Chondrocyte (in vitro differentiated cells): ENCODE measurements at regions not wholly inside any gene's neighbourhood (a gene's known extent, or its start where the extent isn't known, plus 50 kb on each side); places are given as distances from the start of the nearest gene placed in this dataset.

Experiments
- DNase-seq: peaks from one replicate; pipeline ENCODE4 v3.0.0; 2021; ENCODE audit warnings: mixed read lengths, low spot score
- H3K27ac Mint-ChIP-seq: one replicate; pipeline ENCODE4 v1.8.0; 2021; ENCODE audit warnings: mild to moderate bottlenecking, moderate library complexity, mixed read lengths; ENCODE audit not compliant: unreplicated experiment
- H3K27me3 Mint-ChIP-seq: 2 replicates; pipeline ENCODE4 v1.8.0; 2021; ENCODE audit warnings: low read depth, mixed read lengths
- H3K36me3 Mint-ChIP-seq: 2 replicates; pipeline ENCODE4 v1.8.0; 2021; ENCODE audit warnings: low read depth, mixed read lengths
- H3K4me1 Mint-ChIP-seq: 2 replicates; pipeline ENCODE4 v1.8.0; 2021; ENCODE audit warnings: low read depth, mild to moderate bottlenecking, mixed read lengths
- H3K4me3 Mint-ChIP-seq: one replicate; pipeline ENCODE4 v1.8.0; 2021; ENCODE audit warnings: mild to moderate bottlenecking, moderate library complexity, mixed read lengths; ENCODE audit not compliant: unreplicated experiment
- H3K9me3 Mint-ChIP-seq: 2 replicates; pipeline ENCODE4 v1.8.0; 2021; ENCODE audit warnings: low read depth, mixed read lengths
- CTCF ChIP-seq: fragments of 200-600 bp; sonication (generic); IDR thresholded peaks from 2 replicates; pipeline ENCODE4 v1.5.0; 2021; ENCODE audit warnings: antibody characterized with exemption, mild to moderate bottlenecking, moderate library complexity

- TF ChIP-seq CTCF: no peak
- Mint-ChIP-seq H3K4me1 (peaks cover 11% of the 10 kb centered on the region), H3K27me3 (no peaks in the 10 kb centered on the region), H3K36me3 (no peaks in the 10 kb centered on the region), H3K4me3 (no peak overlapping the region), H3K9me3 (no peaks in the 10 kb centered on the region), H3K27ac (no peak overlapping the region)
- no peak for DNase-seq
Observed at GRCh38 chr1:220338759-220339158, 66.5 kb upstream of the RAB3GAP2 start.

DNA sequence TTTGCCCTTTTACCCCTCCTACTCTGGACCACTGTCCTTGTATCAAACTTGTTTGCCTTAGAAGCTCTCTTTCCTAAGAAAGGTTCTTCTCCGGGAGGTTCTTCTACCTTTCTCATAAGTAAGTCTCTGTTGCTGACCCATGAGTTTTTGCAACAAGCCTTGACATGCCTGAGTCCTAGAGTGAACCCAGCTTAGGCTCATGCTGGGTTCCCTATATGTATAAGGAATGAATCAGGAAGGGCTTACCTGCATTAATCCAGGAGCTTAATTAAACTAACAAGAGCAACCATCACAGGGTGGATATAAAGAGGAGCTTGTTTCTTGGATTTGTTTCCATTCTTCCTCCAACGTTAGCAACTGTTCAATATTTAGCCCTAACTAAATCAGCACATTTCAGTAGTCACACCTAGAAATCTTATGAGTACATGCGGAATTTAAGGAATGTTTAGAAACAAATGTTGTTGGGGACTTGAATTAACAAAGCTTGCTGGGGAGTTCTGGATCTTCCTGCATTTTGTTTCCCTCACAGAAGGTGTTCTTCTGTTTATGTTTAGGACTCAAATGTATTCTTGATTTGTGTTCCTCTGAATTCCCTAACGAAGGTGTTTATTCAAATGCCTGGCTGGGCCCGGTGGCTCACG, 64.3 kb upstream of the RAB3GAP2 start:
- no peaks in the 10 kb centered on the region for H3K9me3 Mint-ChIP-seq
- no peak for DNase-seq
- H3K27ac Mint-ChIP-seq: no peak overlapping the region
- H3K36me3 Mint-ChIP-seq: no peaks in the 10 kb centered on the region
- no peak overlapping the region for H3K4me3 Mint-ChIP-seq
- no peaks in the 10 kb centered on the region for H3K27me3 Mint-ChIP-seq
- no peak for TF ChIP-seq CTCF
- peaks cover 11% of the 10 kb centered on the region for H3K4me1 Mint-ChIP-seq

- no peaks in the 10 kb centered on the region for H3K36me3 Mint-ChIP-seq
- no peaks in the 10 kb centered on the region for H3K9me3 Mint-ChIP-seq
- no peak for TF ChIP-seq CTCF
- no peak overlapping the region for H3K27ac Mint-ChIP-seq
- no peak for DNase-seq
- no peak overlapping the region for H3K4me3 Mint-ChIP-seq
- no peaks in the 10 kb centered on the region for H3K27me3 Mint-ChIP-seq
- H3K4me1 Mint-ChIP-seq: peaks cover 11% of the 10 kb centered on the region
Observed at GRCh38 chr1:220335668-220336067, 63.4 kb upstream of the RAB3GAP2 start.

GRCh38 chr1:220331318-220331717, 59.1 kb upstream of the RAB3GAP2 start:
- no peaks in the 10 kb centered on the region for H3K9me3 Mint-ChIP-seq
- no peaks in the 10 kb centered on the region for H3K27me3 Mint-ChIP-seq
- H3K36me3 Mint-ChIP-seq: no peaks in the 10 kb centered on the region
- peaks cover 13% of the 10 kb centered on the region for H3K4me1 Mint-ChIP-seq
- DNase-seq: no peak
- no peak for TF ChIP-seq CTCF
- H3K4me3 Mint-ChIP-seq: no peak overlapping the region
- no peak overlapping the region for H3K27ac Mint-ChIP-seq

DNA sequence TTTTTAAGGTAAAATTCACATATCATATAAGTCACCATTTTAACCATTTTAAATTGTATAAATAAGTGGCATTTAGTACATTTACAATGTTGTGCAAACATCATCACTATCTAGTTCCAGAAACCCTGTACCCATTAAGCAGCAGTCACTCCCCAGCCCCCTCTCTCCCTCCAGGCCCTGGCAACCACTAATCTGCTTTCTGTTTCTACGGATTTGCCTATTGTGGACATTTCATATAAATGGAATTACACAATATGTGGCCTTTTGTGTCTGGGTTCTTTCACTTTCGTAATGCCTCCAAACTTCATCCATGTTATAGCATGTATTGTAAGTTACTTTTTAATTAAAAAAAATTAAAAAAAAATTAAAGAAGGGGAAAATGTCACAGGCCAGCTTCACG, 58.0 kb upstream of the RAB3GAP2 start:
- no peak for DNase-seq
- no peaks in the 10 kb centered on the region for H3K27me3 Mint-ChIP-seq

More for the DNA sequence above, 58.0 kb upstream of the RAB3GAP2 start:
- H3K9me3 Mint-ChIP-seq: no peaks in the 10 kb centered on the region
- no peak overlapping the region for H3K4me3 Mint-ChIP-seq
- no peak for TF ChIP-seq CTCF
- no peak overlapping the region for H3K27ac Mint-ChIP-seq
- no peaks in the 10 kb centered on the region for H3K36me3 Mint-ChIP-seq
- H3K4me1 Mint-ChIP-seq: peaks cover 19% of the 10 kb centered on the region
